GM19035 (cell line): ENCODE measurements at regions not wholly inside any gene's neighbourhood (a gene's known extent, or its start where the extent isn't known, plus 50 kb on each side); places are given as distances from the start of the nearest gene placed in this dataset.
"Not testable (repeated sequence)": the region's sequence is repeated elsewhere in the genome, so short reads cannot be mapped to it uniquely, and the experiment has no call there.

Experiments
- ATAC-seq: cut with Tn5 transposase; IDR thresholded peaks from one replicate; pipeline ENCODE4 v1.9.1; 2021; ENCODE audit not compliant: unreplicated experiment

GRCh38 chr16:33583702-33584101 lies 124.3 kb downstream of the TP53TG3F start:
- ATAC-seq: not testable (repeated sequence)

DNA sequence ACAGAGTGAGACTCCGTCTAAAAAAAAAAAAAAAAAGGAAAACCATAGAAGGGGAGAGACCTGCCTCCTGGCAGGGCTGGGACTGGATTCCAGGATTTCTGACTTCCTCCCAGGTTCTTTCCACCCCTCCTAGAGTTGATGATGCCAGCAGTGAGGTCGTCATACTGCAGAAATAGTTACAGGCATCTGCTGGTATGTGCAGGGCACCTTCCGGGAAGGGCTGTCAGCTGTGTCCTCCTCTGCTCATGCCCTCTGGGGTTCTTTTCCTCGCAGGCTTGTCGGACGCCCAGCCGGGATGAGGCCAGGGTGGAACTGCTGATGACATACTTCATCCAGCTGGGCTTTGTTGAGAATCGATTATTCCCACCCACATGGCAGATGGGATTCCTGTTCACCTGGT lies 129.2 kb downstream of the TP53TG3F start:
- ATAC-seq: not testable (repeated sequence)

GRCh38 chr16:33593344-33593743 lies 133.9 kb downstream of the TP53TG3F start:
- not testable (repeated sequence) for ATAC-seq

DNA sequence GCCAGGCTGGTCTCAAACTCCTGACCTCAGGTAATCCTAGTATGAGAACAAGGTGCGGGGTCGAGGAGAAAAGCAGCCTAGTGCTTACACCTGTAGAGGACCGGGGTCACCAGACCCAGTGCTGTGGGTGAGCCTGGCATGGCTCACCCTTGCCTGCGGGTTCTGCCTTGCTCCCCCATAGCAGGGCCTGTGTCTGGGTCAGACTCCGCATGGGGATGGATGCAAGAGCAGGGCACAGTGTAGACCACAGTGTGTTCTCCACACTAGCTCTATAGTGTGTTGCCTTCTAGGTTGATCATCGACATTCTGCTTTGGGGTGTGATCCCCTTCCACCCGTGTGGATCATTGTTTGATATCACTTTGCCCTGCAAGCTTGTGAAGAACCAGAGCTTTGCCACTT lies 135.7 kb downstream of the TP53TG3F start:
- ATAC-seq: not testable (repeated sequence)

GRCh38 chr16:33601029-33601428 lies 141.6 kb downstream of the TP53TG3F start:
- not testable (repeated sequence) for ATAC-seq

GRCh38 chr16:33623535-33624077 lies 164.2 kb downstream of the TP53TG3F start:
- ATAC-seq: not testable (repeated sequence)

DNA sequence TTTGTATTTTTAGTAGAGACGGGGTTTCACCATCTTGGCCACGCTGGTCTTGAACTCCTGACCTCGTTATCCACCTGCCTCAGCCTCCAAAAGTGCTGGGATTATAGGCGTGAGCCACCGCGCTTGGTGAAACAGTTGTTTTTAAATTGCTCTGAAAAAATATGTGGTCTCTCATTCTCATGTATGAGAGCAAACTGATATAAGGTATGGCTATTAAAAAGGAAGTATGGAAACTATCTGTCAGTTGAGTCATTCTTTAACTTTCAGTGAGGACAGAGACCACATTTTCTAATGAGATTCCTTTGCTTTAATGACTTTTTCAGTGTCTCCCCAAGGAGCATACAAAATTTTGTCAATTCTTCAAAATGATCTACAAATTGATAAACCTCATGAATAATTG lies 169.5 kb downstream of the TP53TG3F start:
- ATAC-seq: not testable (repeated sequence)

GRCh38 chr16:33631713-33632112 lies 172.3 kb downstream of the TP53TG3F start:
- ATAC-seq: not testable (repeated sequence)

- not testable (repeated sequence) for ATAC-seq
These were observed 174.6 kb downstream of the TP53TG3F start for GRCh38 chr16:33634057-33634456.

- not testable (repeated sequence) for ATAC-seq
These were observed 177.3 kb downstream of the TP53TG3F start for GRCh38 chr16:33636760-33637159.

- peak; percentile 75 for ATAC-seq
These were observed 183.9 kb downstream of the TP53TG3F start for GRCh38 chr16:33643270-33643669.

DNA sequence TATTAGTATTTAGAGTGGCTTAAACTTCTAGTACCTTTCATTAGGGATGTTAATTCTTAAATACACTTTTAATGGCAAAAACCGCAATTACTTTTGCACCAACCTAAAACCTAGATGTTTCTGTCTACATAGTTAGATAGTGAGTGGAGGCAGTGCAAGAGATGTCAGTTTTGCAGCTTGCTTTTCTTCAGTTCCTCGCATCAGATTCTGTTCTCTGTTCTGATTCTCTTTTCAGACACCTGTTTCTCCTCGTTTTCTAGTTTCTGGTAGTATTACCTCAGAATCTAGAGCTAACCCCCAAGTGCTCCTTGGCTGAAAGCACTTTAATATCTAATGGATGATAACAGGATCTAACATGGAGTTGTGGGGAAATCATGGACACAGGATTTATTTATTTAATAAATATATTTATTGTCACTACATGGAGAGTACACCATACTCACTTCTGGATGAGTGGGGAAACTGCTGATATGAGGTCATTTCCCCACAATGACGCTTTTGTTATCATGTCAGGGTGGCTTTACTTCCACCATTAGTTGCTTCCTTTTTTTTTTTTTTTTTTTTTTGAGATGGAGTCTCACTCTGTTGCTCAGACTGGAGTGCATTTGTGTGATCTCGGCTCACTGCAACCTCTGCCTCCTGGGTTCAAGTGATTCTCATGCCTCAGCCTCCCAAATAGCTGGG lies 184.4 kb downstream of the TP53TG3F start:
- ATAC-seq: peak; percentile 52

GRCh38 chr16:33646386-33646785 lies 187.0 kb downstream of the TP53TG3F start:
- ATAC-seq: not testable (repeated sequence)

DNA sequence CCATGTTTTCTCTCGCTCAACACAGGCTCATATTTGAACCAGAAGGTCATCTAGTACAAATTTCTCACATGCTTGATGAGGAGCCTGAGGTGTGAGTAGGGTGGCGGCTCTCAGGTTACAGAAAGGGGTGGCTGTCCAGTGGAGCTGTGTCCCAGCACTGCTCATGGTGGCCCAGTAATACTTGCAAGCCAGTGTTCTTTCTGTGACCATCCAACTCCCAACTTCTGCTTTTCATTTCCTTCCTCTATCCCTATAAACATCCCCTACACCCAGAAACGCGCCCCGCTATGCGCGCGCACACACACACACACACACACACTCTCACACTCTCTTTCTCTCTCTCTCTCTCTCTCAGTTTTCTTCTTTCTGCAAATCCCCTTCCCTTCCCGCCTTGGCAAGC lies 196.3 kb downstream of the TP53TG3F start:
- ATAC-seq: not testable (repeated sequence)

GRCh38 chr16:33656394-33656793 lies 197.0 kb downstream of the TP53TG3F start:
- ATAC-seq: peak; percentile 69

DNA sequence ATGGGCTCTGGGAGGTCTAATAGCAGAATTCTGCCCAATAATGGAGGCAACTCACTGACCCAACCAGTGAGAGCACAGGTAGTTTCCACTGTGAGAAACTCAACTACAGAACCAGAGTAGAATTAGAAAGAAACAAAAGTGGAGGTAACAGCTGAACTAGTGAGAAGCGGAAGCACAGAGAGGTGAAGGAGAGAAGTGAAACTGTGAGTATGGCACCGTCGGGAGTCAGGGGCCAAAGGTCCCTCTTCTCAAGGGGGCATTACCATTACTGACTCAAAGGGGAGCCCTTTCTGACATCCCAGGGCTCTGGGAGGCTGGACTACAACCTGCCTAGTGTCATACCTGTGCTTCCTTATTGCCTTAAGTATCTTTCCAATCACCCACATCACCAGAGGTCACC lies 198.3 kb downstream of the TP53TG3F start:
- peak; percentile 64 for ATAC-seq

DNA sequence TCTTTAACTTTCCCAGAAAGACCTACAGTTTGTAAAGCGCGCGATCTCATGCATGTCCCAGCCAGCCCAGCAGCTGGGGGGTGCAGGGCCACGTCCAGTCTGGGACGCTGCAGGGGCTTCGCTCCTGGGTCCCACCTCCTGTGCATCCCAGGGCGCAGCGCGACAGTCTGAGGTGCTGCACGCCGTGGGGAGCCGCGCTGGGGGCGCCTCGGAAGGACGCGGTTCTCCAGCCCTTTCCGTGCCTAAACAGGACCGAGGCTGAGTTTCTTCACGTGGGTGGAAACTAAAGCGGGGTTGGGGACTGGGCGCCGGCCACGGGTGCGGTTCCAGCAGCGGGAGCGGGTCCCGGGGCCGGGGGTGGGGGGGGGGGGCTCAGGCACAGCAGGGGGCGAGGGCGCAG lies 221.4 kb downstream of the TP53TG3F start:
- ATAC-seq: not testable (repeated sequence)

DNA sequence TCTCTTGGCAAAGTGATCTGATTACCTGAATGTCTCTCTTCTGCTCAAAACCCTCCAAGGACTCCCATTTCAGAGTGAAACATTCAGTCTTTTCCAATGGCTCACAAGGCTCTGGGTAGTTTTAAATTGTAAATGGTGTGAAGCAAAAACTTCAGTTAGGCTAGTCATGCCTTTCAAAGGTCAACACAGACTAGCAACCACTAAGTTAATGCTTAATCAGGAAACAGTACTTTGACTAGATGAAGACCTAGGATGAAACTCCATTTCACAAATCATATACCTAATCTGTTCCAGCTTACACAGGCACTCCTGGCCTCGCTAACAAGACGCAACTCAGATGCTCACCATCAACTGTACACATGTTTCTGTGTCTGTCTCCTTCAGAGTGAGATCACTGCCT lies 240.9 kb downstream of the TP53TG3F start:
- not testable (repeated sequence) for ATAC-seq

GRCh38 chr16:33706845-33707590 lies 247.6 kb downstream of the TP53TG3F start:
- not testable (repeated sequence) for ATAC-seq

GRCh38 chr16:33707591-33707934 lies 248.2 kb downstream of the TP53TG3F start:
- not testable (repeated sequence) for ATAC-seq

DNA sequence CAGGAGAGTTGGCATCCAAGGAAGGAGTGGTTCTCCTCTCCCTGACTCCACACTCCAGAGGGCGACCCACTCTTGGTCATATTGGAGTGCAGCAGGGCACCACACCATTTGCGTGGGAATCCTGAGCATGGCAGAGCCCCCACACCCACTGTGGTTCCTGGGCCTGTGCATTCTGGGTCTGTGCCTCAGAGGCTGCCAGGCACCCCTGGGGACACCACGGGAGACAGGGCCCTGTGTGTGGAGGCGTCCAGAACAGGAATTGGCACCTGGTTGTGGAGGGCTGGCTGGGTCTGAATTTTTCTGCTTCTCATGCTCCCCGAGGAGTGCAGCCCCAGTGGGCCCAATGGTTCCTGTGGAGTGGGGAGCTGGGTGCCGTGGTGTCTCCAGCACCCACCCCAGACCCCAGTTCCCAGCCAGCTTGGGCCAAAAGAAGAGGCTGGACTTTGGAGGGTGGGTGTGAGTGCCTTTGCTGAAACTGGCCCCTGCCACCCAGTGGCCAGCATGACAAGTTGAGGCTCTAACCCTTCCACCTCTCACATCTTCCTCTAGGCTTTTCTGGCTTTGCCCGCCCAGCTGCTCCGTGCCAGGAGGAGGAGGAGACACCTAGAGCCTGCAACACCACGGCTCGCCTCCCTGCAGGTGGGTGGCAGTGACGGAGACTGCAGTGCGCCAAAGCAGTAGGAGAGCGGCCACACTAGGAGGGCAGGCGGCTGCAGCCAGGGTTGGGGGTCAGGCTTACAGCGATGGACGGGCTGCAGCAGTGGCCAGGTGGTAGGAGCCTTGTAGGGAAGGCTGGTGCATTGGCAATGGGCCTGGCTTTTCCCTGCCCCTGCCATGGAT lies 250.7 kb downstream of the TP53TG3F start:
- not testable (repeated sequence) for ATAC-seq
